Upper lobe of left lung (tissue), 4 donors: ENCODE measurements at regions not wholly inside any gene's neighbourhood (a gene's known extent, or its start where the extent isn't known, plus 50 kb on each side); places are given as distances from the start of the nearest gene placed in this dataset.

Experiments
- POLR2A ChIP-seq, 4 donors: fragments of 450-650 bp; IDR thresholded peaks; one replicate each; pipeline ENCODE4 v1.5.1; 2016 to 2017; ENCODE audit warnings: antibody characterized with exemption in 4 of 4, mild to moderate bottlenecking in 2 of 4
- POLR2AphosphoS5 ChIP-seq, 2 donors: sonication (generic); formaldehyde crosslinking; IDR thresholded peaks; one replicate each; pipeline ENCODE4 v1.5.1; 2017; ENCODE audit warnings: antibody characterized with exemption in 2 of 2

DNA sequence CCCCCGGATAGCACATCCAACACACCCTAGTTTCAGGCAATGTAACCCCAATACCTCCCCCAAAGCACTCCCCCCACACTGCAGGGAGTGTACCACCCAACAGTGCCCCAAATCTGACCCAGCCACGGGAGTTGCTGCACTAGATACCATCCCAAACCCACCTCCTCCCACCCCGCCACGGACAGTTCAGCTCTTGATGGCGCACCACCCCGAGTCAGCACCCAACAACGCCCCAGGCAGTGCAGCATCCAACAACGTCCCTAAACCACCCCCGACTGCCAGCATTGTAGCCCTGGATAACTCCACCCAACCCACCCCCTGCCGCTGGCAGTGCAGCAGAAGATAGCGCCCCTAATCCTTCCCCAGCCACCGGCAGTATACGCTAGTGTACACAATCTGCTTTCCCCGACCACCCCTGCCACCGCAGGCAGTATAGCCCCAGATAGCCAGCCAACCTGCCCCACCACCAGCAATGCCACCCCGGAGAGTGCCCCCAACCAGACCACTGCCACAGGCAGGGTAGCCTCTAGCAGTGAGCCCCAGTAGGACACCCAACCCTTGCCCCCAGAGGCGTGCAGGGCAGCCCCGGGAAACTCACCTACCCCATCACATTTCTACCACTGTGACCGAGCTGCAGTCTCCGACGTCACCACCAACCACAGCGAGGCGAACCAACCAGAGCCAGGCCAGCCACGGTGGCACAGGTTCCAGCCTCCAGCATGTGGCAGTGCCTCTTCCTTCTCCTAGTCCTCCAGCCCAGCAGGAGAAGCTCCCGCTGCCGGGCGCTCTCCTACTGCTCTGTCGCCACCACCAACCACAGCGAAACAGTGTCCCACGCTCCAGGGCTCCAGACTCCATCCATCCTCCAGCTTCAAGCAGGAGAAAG, 178.1 kb downstream of the POTEB3 start:
- TF ChIP-seq POLR2A (IDR thresholded peaks at IDR 0.05) (no peak), POLR2AphosphoS5 (IDR thresholded peaks at IDR 0.05) (no peak)
